Sciatic nerve (tissue), 2 donors: ENCODE measurements at regions not wholly inside any gene's neighbourhood (a gene's known extent, or its start where the extent isn't known, plus 50 kb on each side); places are given as distances from the start of the nearest gene placed in this dataset.
A peak's percentile ranks its signal among the peaks of the same experiment; 100 is the strongest.

Source experiments
- ATAC-seq: fragments of 200-7000 bp; cut with Tn5 transposase; one replicate; pipeline ENCODE4 v1.9.1; 2020; ENCODE audit warnings: mild to moderate bottlenecking, moderate library complexity
- DNase-seq: peaks from one replicate; pipeline ENCODE4 v3.0.0-alpha.2; 2020; ENCODE audit warnings: low spot score
- intact Hi-C: fragments of 100-400 bp; cut with DNase I; formaldehyde crosslinking; loops from one replicate; pipeline ENCODE4 v1.14.2; 2022
- donor health status: DM: no; HTN: no; CAD: no.
- donor health status: DM: no; HTN: no; CAD: no.

DNA sequence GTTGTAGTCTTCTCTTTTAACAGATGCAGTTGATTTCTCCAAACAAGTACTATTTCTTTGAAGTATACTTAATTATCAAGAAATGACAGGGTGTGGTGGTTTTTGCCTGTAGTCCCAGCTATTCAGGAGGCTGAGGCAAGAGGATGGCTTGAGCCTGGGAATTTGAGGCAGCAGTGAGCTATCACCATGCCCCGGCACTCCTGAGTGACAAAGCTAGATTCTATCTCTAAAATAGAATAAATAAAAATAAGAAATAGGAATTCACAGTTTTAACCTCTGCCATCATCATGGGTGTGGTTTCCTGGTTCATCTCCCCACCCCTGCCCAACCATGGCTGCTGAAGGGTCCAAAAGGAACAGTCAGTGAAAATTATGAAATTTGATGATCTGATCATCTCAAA lies 290.2 kb upstream of the FLRT2 start:
- peak; percentile 22 for ATAC-seq
- no peak for DNase-seq
- intact Hi-C loops = no loop called here

DNA sequence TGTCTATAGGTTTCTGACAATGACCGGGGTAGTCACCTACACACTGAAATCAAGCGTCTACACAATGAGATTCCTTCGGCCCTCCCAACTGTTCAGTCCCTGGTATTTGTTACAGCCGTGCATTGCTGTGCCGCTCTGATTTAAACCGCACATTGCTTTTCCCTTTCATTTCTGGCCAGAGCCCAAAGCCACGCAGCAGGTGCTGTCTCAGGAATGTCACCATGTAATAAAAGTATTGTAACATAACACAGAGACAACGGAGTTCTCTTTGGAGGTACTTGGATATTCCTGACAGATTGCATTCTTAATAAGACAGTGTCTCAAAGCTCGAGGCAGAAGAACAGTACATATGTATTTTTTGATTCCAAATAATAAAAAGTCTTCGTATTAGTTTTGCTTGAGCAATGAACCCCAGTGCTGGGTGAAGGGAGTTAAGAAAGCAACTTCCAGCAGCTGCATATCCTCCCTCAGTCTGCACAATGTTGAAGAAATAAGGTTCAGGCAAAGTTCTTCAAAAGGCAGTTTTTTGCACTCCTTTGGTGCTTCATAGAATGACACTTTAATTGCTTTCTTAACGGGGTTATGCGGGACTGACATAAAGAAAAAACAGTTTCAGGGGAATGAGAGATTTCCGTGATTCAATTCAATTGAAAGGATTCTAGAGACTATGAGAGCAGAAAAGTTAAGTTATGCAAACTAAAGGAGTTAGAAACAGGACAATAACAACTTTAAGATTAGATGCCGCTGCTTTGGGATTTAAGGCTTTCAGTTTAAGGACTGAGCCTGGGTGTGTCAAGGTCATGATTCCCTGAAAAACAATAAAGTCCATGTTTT lies 288.7 kb upstream of the FLRT2 start:
- intact Hi-C loops = no loop called here
- DNase-seq (no peak), ATAC-seq (peak; percentile 64)

DNA sequence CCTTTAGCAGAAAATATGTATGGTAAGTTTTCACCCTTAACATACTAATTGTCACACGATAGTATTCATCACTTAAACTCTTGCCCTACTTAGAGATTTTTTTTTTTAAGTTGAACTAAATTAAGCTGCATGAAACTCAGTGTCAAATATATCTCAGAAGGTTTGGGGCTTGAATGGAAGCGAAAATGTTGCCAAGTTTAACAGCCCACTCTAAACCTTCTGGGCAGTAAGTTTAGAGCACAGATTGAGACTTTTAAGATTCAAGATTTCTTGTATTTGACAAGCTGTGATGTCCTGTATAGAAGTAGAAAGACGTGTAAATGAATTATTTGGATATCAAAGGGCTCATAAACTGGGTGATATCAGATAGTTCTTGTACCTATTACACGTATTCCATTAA lies 287.3 kb upstream of the FLRT2 start:
- no peak for DNase-seq
- ATAC-seq = no peak
- intact Hi-C loops = no loop called here

DNA sequence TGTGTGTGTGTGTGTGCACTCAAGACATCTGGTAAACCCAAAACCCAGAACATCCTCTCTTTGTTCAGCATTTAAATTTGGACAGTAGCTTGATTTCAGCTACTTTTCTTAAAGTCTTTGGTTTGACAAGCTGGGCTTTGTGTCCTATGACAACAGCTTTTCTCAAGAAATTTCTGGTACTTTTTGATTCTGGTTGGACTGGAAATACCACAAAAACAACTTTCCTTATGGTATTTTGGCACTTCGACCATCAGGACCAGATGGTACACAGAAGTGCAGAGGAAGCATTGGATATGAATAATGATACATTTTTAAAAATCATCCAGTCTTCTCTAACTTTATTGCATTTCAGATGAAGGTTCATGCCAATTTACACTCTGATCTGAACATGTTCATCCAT lies 286.6 kb upstream of the FLRT2 start:
- DNase-seq (no peak), ATAC-seq (no peak)
- intact Hi-C loops = no loop called here

DNA sequence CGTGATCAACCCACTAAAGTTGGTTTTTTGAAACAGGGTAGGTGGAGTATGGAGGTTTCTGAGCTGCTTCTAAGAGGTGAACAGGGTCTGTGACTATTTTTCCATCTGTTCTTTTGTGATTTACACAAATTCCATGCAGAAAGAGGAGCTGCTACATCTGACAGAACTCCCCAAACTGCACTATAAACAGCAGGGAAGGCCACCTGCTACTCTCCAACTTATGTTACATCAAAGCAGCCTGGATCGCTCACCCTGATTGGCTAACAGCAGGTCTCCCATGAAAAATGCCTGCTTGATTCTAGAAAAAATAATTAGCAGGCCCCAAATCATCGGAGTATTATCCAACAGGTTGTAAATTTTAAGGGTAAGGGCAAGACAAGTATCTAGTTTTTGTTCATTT lies 282.9 kb upstream of the FLRT2 start:
- intact Hi-C loops = no loop called here
- ATAC-seq (no peak), DNase-seq (no peak)

DNA sequence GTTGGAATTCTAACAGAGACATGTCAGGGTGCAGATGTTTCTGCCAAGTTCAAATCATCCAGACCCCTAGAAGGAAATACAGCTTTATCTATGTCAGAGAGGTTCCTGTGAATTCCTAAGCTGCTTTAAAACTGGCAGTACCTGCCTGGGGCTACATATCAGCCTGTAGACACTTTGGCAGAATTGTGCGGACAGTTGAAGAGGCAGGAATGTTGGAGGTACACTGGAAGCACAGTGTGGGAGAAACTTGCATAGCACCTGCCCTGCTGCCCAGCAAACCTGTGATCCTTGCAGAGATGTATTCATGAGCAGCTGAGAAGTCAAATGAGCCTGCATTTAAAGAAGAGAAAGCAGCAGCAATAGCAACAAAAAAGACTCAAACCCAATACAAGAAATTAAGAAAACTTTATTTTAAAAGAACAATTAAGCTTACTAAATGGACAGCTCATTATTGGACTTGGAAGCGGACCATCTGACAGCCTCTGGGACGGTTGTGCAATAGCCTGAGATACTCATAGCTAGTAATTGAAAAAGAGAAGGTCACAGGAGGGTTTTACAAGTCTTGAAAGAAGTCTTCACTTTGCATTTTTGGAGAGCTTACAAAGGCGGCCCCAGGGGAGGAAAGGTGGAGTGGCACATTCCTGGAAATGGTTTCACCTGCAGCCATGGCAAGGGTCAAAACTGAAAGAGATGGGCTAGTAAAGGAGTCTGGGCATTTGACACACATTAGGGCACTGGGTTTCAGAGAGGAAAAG lies 280.9 kb upstream of the FLRT2 start:
- intact Hi-C loops = no loop called here
- ATAC-seq = peak; percentile 89
- peak; percentile 63 for DNase-seq

DNA sequence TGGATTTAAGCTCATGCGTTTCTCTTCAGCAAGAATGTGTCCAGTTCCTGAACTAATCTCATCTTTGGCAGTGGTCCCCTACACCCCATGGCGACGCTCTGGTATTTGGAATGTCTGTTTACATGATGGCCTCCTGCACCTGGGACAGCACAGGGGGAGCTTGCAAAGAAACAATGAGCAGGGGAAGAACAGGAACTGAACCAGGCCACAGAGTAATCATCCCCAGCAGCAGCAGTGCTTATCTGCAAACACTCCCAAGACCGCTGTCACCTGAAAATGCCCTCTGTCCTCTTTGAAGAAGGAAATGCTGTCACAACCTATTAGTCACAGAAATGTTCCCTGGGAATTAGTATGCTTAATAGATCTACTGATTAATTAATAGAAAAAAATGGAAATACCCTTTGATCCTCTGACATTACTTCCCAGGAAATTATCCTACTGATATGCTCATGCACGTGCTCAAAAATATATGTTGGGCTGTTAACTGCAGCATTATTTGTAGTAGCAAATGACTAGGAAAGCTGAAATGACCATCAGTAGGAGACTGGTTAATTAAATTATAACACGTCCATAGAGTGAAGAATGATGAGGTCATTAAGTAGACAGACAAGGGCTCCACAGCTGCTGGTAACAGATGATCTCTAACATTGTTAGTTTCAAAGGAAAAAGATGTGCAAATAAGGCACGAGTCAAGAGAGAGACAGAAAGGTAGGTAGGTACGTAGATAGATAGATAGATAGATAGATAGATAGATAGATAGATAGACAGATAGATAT lies 279.3 kb upstream of the FLRT2 start:
- DNase-seq = no peak
- intact Hi-C loops = no loop called here
- no peak for ATAC-seq

DNA sequence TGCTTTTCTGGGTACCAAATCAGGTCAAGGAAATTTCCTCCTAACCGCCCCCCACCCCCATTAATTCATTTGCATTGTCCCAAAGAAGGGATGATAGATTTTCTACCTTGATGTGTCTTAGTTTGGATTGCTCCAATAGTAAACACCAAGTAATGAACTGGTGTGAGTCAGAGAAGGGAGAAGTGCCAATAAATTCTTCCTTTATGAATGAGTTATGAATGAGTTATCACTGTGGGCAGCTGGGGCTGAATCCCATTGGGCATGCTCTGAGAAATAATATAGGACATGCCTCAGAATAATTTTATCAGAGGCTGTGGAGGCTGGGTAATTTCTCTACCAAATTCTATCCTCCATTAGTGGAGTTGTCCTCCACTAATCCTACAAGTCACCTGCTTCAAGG lies 277.9 kb upstream of the FLRT2 start:
- ATAC-seq (no peak), DNase-seq (no peak)
- intact Hi-C loops = no loop called here

DNA sequence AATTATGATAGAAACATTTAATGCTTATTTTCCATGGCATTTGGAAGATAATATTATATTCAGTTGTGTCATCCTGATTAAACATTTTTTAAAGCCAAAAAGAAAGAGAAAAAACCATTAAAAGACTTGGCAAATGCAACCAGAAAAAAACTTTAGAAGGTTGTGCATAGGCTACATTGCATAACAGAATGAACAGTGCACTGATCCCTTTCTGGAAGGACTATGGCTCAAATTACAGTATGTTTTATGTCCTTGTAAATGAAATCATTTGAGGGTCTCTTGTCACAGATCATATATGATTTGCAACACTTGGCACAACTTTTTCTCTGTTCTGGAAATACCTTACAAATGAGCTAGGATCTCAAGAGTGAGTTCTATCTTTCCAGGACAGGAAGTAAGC lies 275.2 kb upstream of the FLRT2 start:
- DNase-seq = no peak

DNA sequence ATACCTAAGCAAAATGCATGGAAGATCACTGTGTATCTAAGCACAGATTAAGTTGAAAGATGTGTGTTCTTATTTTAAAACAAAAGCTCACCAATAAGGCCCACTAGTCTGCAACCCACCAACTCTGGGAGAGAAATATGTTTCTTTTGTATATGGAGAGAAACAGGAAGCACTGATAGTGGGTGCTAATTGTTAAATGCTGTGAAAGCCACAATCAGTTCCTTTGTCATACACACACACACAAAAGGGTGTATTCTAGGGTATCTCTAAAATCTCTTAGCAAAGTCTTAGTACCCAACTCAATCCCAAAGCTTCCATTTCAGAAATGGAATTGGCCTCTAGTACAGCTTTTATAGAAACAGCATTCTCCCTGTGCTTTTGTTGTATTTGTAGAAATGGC lies 272.7 kb upstream of the FLRT2 start:
- intact Hi-C loops = no loop called here
- no peak for ATAC-seq
- DNase-seq = no peak

More for the DNA sequence above, 275.2 kb upstream of the FLRT2 start:
- intact Hi-C loops = no loop called here
- no peak for ATAC-seq

DNA sequence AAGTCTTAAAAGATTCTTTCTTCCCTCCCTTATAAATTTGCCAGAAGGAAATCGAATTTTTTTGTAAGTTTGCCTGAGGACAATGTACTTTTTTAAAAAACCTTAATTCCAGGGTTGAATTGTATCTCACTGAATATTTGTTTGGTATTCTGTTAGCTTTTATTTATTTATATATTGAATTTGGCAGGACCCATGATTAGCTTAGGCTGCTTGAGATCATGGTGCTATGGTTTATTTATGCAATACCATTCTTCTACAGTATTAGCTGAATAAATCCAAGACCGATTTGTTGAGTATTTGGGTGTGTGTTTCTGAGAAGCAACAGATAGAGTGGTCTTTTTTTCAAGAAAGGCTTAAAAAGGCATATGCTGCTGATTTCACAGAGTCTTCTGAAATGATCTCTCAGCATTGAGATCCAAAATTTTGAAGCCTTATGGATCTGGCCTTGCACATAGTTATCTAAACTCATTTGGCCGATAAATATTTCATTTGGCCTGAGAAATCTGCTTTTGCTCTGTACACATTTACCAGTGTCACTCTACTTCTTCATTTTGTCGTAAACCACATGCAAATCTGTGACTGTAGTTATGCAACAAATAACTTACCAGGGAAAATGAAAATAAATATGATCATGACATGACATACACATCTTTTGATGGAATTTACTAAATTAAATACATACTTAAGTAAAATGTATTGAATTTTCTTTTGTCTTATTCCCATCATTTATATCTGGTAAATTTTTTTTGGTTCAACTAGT lies 265.8 kb upstream of the FLRT2 start:
- ATAC-seq (no peak), DNase-seq (no peak)
- intact Hi-C loops = no loop called here

DNA sequence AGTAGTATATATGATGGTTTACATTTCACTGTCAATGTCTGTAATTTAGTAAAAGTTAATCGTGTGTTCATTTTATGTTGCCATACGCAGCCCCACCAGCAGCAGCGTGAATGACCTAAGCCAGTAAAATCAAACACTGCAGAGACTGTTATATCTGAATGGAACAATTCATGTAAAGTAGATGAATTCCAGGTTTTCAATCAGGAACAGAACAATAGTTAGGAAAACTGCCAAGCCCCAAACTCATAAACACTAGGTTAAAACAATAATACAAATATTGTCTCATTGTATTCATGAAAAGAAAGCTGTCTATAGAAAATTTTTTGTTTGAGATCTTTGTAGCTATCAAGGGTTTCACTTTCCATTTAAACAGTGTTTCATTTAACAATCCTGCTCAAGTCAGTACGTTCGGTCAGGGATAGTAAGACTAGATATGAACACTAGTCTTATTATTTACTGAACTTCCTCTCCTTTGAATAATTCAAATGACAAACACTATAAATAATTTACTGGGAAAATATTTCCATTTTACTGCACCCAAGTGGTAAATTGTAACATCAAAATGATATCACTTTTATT lies 256.8 kb upstream of the FLRT2 start:
- peak; percentile 81 for ATAC-seq
- intact Hi-C loops = no loop called here

DNA sequence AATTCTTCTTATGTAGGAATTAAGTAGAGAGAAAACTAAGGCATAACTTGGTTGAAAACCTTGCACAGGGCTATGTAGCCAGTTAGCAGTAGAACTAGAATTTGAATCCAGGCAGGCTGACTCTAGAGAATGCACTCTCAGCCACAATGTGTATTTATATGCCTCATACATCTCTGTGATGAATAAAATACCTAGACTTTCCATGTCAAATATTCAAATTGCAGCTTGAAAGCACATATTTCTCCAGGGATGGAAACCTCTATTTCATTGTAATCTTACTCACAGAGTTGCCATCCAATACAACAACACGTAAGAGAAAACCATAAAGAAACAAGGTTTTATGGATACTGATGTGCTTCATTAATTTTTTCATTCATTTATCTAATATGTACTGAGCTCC lies 256.0 kb upstream of the FLRT2 start:
- ATAC-seq (no peak), DNase-seq (no peak)
- intact Hi-C loops = no loop called here

More for the DNA sequence above, 256.8 kb upstream of the FLRT2 start:
- no peak for DNase-seq

DNA sequence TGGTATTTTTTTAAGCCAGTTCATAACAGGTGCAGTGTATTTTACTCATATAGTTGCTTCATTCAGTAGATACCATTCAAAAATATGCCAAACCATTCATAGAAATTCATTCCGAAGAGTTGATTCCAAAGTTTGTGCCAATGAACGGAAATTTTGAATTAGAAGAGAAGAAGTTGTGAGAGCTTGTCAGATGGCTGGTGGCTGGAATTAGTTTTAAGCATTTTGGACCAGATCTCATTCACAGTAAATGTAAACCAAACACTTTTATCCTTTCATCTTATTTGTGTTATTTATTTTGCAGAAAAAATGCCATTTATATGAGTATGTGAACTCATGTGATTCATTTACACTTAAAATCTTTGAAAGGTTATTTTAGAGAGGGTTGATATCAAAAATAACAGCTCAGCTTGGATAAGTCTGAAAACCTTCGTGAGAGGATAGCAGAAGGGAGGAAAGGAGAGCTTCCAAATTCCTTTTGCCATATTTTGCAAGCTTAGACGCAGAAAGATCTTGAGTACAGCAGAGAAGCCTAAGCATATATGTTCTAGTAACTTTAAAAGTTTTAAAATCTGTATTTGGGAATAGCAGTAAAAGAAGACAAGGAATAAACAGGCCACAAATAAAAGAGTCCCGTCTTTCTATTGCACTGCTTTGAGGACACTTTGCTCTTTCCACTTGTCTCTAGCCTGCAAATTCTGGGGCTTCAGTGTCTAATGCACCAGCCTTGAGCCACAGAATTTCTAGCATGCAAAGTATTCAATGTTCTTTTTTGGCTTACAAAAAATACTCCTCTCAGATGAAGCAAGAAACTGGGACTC lies 253.6 kb upstream of the FLRT2 start:
- intact Hi-C loops = no loop called here
- DNase-seq = no peak
- no peak for ATAC-seq

DNA sequence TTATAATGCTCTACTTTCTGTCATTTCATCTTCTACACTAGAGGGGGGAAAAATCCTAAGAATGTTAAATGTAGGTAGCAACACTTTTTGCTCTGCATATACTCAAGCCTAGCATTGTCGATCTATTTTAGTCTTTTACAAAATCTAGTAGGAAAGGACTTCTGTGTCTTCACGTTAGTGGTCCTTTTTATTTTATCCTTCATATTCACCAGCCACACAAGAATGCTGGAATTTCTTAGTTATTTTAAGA lies 253.0 kb upstream of the FLRT2 start:
- ATAC-seq (peak; percentile 27), DNase-seq (no peak)
- intact Hi-C loops = no loop called here

DNA sequence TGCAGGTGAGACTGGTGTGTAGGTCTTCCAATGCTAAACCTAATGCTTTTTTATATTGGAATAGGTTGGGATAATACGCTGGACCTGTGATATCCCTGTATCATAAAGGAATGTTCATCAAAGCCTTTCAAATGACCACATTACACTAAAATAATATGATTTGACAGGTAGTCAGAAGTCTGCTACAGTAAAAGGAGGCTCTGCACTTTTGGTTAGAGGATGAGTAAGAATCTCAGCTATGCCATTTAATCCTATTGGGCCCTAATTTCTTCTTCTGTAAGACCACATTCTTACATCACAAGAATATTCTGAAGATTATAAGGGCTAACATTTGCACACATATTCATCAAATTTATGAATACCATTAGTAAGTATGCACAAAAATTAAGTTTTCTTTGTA lies 250.5 kb upstream of the FLRT2 start:
- no peak for DNase-seq
- no peak for ATAC-seq
- intact Hi-C loops = no loop called here

DNA sequence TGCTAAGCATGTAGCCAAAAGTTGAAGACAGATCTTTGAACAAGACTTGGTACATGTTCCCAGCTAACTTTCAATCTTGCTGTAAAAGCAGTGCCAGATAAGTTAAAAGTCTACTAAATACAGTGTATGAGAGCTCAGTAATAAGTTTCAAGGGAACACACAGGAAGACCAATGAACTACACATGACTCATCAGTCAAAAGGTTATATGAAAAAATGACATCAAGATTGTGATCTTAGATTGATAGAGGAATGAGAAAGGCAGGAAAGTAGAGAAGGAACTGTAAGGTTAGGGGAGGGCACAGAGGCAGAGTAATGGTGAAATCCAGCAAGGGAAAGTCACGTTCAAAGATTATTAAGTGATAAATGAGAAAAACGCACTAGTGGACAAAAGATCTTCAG lies 249.9 kb upstream of the FLRT2 start:
- ATAC-seq = no peak
- intact Hi-C loops = no loop called here
- DNase-seq = no peak

DNA sequence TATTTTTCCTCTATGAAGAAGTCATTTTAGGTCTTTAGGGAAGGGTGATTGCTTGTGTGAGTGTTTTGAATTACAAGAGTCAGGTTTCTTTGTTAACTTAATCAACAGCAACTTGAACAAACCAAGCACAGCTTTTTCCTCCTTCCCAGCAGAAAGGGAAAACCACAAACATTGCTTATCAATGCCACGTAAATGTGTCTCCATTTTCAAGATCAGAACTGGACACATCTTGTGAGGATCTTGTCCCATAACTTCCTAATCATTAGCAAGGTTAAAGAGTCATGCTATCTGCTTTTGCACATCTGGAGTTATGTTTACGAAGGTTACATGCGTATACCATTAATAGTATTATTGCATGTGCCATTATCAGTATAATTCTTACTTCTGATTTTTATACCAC lies 248.0 kb upstream of the FLRT2 start:
- ATAC-seq (no peak), DNase-seq (no peak)
- intact Hi-C loops = no loop called here
